IPS DF 4.7 (cell line): ENCODE measurements at regions not wholly inside any gene's neighbourhood (a gene's known extent, or its start where the extent isn't known, plus 50 kb on each side); places are given as distances from the start of the nearest gene placed in this dataset.
"Not testable (repeated sequence)": the region's sequence is repeated elsewhere in the genome, so short reads cannot be mapped to it uniquely, and the experiment has no call there.

Experiments used
- DNase-seq: peaks from one replicate; pipeline ENCODE4 v3.0.0-alpha.2; 2013; ENCODE audit warnings: low spot score; ENCODE audit errors: extremely low read depth

- no peak for DNase-seq
Measured at GRCh38 chr3:17908399-17909191, 166.2 kb upstream of the TBC1D5 start.

- DNase-seq, result no peak
Measured at GRCh38 chr3:17905996-17906395, 163.6 kb upstream of the TBC1D5 start.

- DNase-seq, result no peak
Measured at GRCh38 chr3:17901893-17902292, 159.5 kb upstream of the TBC1D5 start.

- DNase-seq, result no peak
Measured at GRCh38 chr3:17894434-17895060, 152.1 kb upstream of the TBC1D5 start.

GRCh38 chr3:17891139-17891856 is 148.9 kb upstream of the TBC1D5 start:
- no peak for DNase-seq

GRCh38 chr3:17885986-17886385 is 143.6 kb upstream of the TBC1D5 start:
- DNase-seq, result no peak

GRCh38 chr3:17882981-17883380 is 140.6 kb upstream of the TBC1D5 start:
- DNase-seq, result no peak

- DNase-seq, result no peak
Measured at GRCh38 chr3:17877299-17877698, 134.9 kb upstream of the TBC1D5 start.

- no peak for DNase-seq
Measured at GRCh38 chr3:17874636-17875035, 132.2 kb upstream of the TBC1D5 start.

GRCh38 chr3:17872457-17872856 is 130.0 kb upstream of the TBC1D5 start:
- DNase-seq, result no peak

GRCh38 chr3:17865631-17866030 is 123.2 kb upstream of the TBC1D5 start:
- DNase-seq, result no peak

- no peak for DNase-seq
Measured at GRCh38 chr3:17861476-17861875, 119.0 kb upstream of the TBC1D5 start.

- DNase-seq, result not testable (repeated sequence)
Measured at GRCh38 chr3:17860840-17861471, 118.5 kb upstream of the TBC1D5 start.

- DNase-seq, result no peak
Measured at GRCh38 chr3:17852217-17852616, 109.8 kb upstream of the TBC1D5 start.

GRCh38 chr3:17850448-17850847 is 108.0 kb upstream of the TBC1D5 start:
- no peak for DNase-seq

- no peak for DNase-seq
Measured at GRCh38 chr3:17848102-17848501, 105.7 kb upstream of the TBC1D5 start.

- no peak for DNase-seq
Measured at GRCh38 chr3:17847156-17847555, 104.7 kb upstream of the TBC1D5 start.

GRCh38 chr3:17846466-17846865 is 104.0 kb upstream of the TBC1D5 start:
- no peak for DNase-seq

- no peak for DNase-seq
Measured at GRCh38 chr3:17845026-17845812, 102.8 kb upstream of the TBC1D5 start.

GRCh38 chr3:17844236-17844635 is 101.8 kb upstream of the TBC1D5 start:
- no peak for DNase-seq

- peak; percentile 58 for DNase-seq
Measured at GRCh38 chr3:17841190-17841828, 98.9 kb upstream of the TBC1D5 start.
